Heart left ventricle (tissue), 13 donors: ENCODE measurements at regions not wholly inside any gene's neighbourhood (a gene's known extent, or its start where the extent isn't known, plus 50 kb on each side); places are given as distances from the start of the nearest gene placed in this dataset.

ENCODE experiments used
- POLR2A ChIP-seq, 2 donors: fragments of 450-650 bp; IDR thresholded peaks; one replicate each; pipeline ENCODE4 v1.6.1; 2017; ENCODE audit warnings: antibody characterized with exemption in 2 of 2, mild to moderate bottlenecking in 2 of 2, moderate library complexity in 2 of 2
- TF ChIP-seq, protein P1 (sequence below), 12 donors: fragments of 200-600 bp; sonication (generic) in 4 of 12; IDR thresholded peaks; one replicate each; pipeline versions ENCODE4 v1.5.0 to v1.8.0; 2018 to 2022; ENCODE audit warnings: antibody characterized with exemption in 12 of 12, mild to moderate bottlenecking in 5 of 12
- donor health status: ischemic (EF 13 %, LVEDD 7.1; RV severe dilation, severe dysfunction).
- donor health status: DM: no; HTN: yes; CAD: no.
- donor health status: DM: no; HTN: no; CAD: no.
- donor health status: ischemic (EF 25% LVEDD 6.9; RV normal size, moderate dysfunction).
- donor health status: ischemic (EF 25% LVEDD 5.7; RV mildly dilated, moderate dysfunction).
- donor health status: ischemic (EF 35%, LVEDD 5.7; RV mildly dilated, moderate dysfunction).
- donor health status: nonischemic (EF 11% LVEDD 7.7; RV severe dilation, severe dysfunction).
- donor health status: DM: yes; HTN: yes; CAD: no.
- donor health status: PGD.
- donor health status: ischemic (EF 29% LVEDD 5.4; RV normal size, mild dysfunction).
- donor health status: nonischemic (EF 23%, LVEDD 6.1; RV moderate dilation, normal function).

DNA sequence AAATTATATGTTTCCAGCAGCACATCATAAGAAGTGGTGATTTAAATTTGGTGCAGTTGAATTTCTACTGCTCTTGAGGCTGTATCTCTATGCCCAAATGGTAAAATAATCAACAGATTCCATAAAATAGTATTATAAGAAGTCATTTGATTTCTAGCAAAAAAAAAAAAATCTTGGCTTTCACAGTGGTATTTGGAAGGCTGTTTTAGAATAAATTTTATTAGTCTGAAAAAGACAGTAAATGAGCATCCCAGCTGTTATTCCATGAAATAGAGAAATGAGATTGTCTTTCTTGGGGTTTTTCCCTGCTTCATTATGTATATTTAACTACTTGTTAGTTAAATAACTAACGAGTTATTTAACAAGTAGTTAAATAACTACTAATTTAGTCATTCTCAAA is 156.0 kb upstream of the ABI3BP start:
- TF ChIP-seq, protein P1, sequence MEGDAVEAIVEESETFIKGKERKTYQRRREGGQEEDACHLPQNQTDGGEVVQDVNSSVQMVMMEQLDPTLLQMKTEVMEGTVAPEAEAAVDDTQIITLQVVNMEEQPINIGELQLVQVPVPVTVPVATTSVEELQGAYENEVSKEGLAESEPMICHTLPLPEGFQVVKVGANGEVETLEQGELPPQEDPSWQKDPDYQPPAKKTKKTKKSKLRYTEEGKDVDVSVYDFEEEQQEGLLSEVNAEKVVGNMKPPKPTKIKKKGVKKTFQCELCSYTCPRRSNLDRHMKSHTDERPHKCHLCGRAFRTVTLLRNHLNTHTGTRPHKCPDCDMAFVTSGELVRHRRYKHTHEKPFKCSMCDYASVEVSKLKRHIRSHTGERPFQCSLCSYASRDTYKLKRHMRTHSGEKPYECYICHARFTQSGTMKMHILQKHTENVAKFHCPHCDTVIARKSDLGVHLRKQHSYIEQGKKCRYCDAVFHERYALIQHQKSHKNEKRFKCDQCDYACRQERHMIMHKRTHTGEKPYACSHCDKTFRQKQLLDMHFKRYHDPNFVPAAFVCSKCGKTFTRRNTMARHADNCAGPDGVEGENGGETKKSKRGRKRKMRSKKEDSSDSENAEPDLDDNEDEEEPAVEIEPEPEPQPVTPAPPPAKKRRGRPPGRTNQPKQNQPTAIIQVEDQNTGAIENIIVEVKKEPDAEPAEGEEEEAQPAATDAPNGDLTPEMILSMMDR (IDR thresholded peaks at IDR 0.05) = no peak
- no peak for TF ChIP-seq POLR2A (IDR thresholded peaks at IDR 0.05)
